H9 (cell line): ENCODE measurements at regions not wholly inside any gene's neighbourhood (a gene's known extent, or its start where the extent isn't known, plus 50 kb on each side); places are given as distances from the start of the nearest gene placed in this dataset.

Source experiments
- DNase-seq: peaks from one replicate; pipeline ENCODE4 v3.0.0-alpha.2; 2017
- H2AFZ ChIP-seq: one replicate; pipeline ENCODE4 v1.6.1; 2013; ENCODE audit warnings: mild to moderate bottlenecking, low read length, control low read depth, moderate library complexity
- H2AK5ac ChIP-seq: 2 replicates; pipeline ENCODE4 v1.6.1; 2013; ENCODE audit warnings: low read length, control low read depth, mixed read lengths; ENCODE audit not compliant: insufficient read length
- H2BK120ac ChIP-seq: one replicate; pipeline ENCODE4 v1.6.1; 2013; ENCODE audit warnings: low read depth, mild to moderate bottlenecking, low read length, control low read depth, inconsistent platforms; ENCODE audit not compliant: poor library complexity, severe bottlenecking
- H2BK12ac ChIP-seq: 2 replicates; pipeline ENCODE4 v1.6.1; 2013; ENCODE audit warnings: low read length, control low read depth, mixed read lengths, low read depth; ENCODE audit not compliant: insufficient read length
- H2BK15ac ChIP-seq: 2 replicates; pipeline ENCODE4 v1.6.1; 2013; ENCODE audit warnings: low read depth, low read length, control low read depth
- H2BK20ac ChIP-seq: one replicate; pipeline ENCODE4 v1.6.1; 2013; ENCODE audit warnings: low read depth, mild to moderate bottlenecking, low read length, control low read depth, inconsistent platforms; ENCODE audit not compliant: poor library complexity, severe bottlenecking
- H2BK5ac ChIP-seq: 2 replicates; pipeline ENCODE4 v1.6.1; 2013; ENCODE audit warnings: low read length, control low read depth, mixed read lengths; ENCODE audit not compliant: insufficient read length
- H3K14ac ChIP-seq: 2 replicates; pipeline ENCODE4 v1.6.1; 2013; ENCODE audit warnings: low read length, control low read depth; ENCODE audit not compliant: insufficient read depth
- H3K18ac ChIP-seq: 2 replicates; pipeline ENCODE4 v1.6.1; 2013; ENCODE audit warnings: low read depth, mild to moderate bottlenecking, mixed read lengths, low read length, control low read depth; ENCODE audit not compliant: insufficient read length
- H3K23ac ChIP-seq: 2 replicates; pipeline ENCODE4 v1.6.1; 2013; ENCODE audit warnings: low read length, control low read depth, mixed read lengths, low read depth; ENCODE audit not compliant: insufficient read length
- H3K23me2 ChIP-seq: 2 replicates; pipeline ENCODE4 v1.6.1; 2013; ENCODE audit warnings: low read depth, mild to moderate bottlenecking, mixed read lengths, low read length, control low read depth; ENCODE audit not compliant: insufficient read length, poor library complexity, severe bottlenecking
- H3K27ac ChIP-seq: 2 replicates; pipeline ENCODE4 v1.5.1; 2013; ENCODE audit warnings: low read length, control low read depth, mixed read lengths, low read depth; ENCODE audit not compliant: insufficient read length
- H3K27me3 ChIP-seq: 2 replicates; pipeline ENCODE4 v1.6.1; 2013; ENCODE audit warnings: low read length, control low read depth, inconsistent platforms; ENCODE audit not compliant: insufficient read depth
- H3K4ac ChIP-seq: 2 replicates; pipeline ENCODE4 v1.6.1; 2013; ENCODE audit warnings: low read depth, mild to moderate bottlenecking, control low read depth, inconsistent platforms, low read length, moderate library complexity
- H3K4me1 ChIP-seq: 2 replicates; pipeline ENCODE4 v1.6.1; 2013; ENCODE audit warnings: low read length, control low read depth, inconsistent platforms; ENCODE audit not compliant: insufficient read depth
- H3K4me2 ChIP-seq: 2 replicates; pipeline ENCODE4 v1.6.1; 2013; ENCODE audit warnings: low read length, control low read depth, mixed read lengths; ENCODE audit not compliant: insufficient read length, insufficient read depth
- H3K56ac ChIP-seq: 2 replicates; pipeline ENCODE4 v1.6.1; 2013; ENCODE audit warnings: low read depth, mild to moderate bottlenecking, mixed read lengths, low read length, control low read depth; ENCODE audit not compliant: insufficient read length
- H3K79me1 ChIP-seq: 2 replicates; pipeline ENCODE4 v1.6.1; 2013; ENCODE audit warnings: low read depth, mild to moderate bottlenecking, moderate library complexity, low read length, control low read depth, inconsistent platforms; ENCODE audit not compliant: insufficient read depth, poor library complexity, severe bottlenecking
- H3K79me2 ChIP-seq: 2 replicates; pipeline ENCODE4 v1.6.1; 2013; ENCODE audit warnings: low read length, control low read depth, inconsistent platforms; ENCODE audit not compliant: insufficient read depth
- H3K9ac ChIP-seq: 2 replicates; pipeline ENCODE4 v1.6.1; 2013; ENCODE audit warnings: low read length, control low read depth, mixed read lengths; ENCODE audit not compliant: insufficient read length; ENCODE audit errors: extremely low read depth
- H3K9me3 ChIP-seq: one replicate; pipeline ENCODE4 v1.6.1; 2013; ENCODE audit warnings: low read depth, low read length, inconsistent platforms; ENCODE audit not compliant: control insufficient read depth
- H3T11ph ChIP-seq: one replicate; pipeline ENCODE4 v1.6.1; 2013; ENCODE audit warnings: mild to moderate bottlenecking, low read length, control low read depth, inconsistent platforms
- H4K20me1 ChIP-seq: one replicate; pipeline ENCODE4 v1.6.1; 2013; ENCODE audit not compliant: control insufficient read depth, insufficient read length, insufficient read depth
- H4K5ac ChIP-seq: 2 replicates; pipeline ENCODE4 v1.6.1; 2013; ENCODE audit warnings: low read depth, mild to moderate bottlenecking, mixed read lengths, low read length, control low read depth; ENCODE audit not compliant: insufficient read length
- H4K8ac ChIP-seq: replicated peaks from 2 replicates; pipeline ENCODE4 v1.6.1; 2013; ENCODE audit warnings: low read length, control low read depth, mixed read lengths, low read depth; ENCODE audit not compliant: insufficient read length
- H4K91ac ChIP-seq: 2 replicates; pipeline ENCODE4 v1.6.1; 2013; ENCODE audit warnings: low read depth, mild to moderate bottlenecking, moderate library complexity, mixed read lengths, low read length, control low read depth; ENCODE audit not compliant: insufficient read length
- H3K27ac Mint-ChIP-seq, 3 experiments: 2 replicates in 2 of 3; 3 replicates in 1 of 3; pipeline ENCODE4 v1.8.0; 2020 to 2021; ENCODE audit warnings: mixed read lengths in 3 of 3, mild to moderate bottlenecking in 1 of 3, moderate library complexity in 1 of 3
- H3K27me3 Mint-ChIP-seq: 2 replicates; pipeline ENCODE4 v1.8.0; 2021; ENCODE audit warnings: low read depth, mild to moderate bottlenecking, moderate library complexity, mixed read lengths
- H3K36me3 Mint-ChIP-seq, 3 experiments: 2 replicates in 2 of 3; 3 replicates in 1 of 3; pipeline ENCODE4 v1.8.0; 2020 to 2021; ENCODE audit warnings: low read depth in 3 of 3, mixed read lengths in 3 of 3; ENCODE audit not compliant: insufficient read depth in 1 of 3
- H3K4me1 Mint-ChIP-seq, 2 experiments: 2 replicates each; pipeline ENCODE4 v1.8.0; 2020; ENCODE audit warnings: mixed read lengths in 2 of 2
- H3K4me3 Mint-ChIP-seq, 2 experiments: 2 replicates in 1 of 2; 3 replicates in 1 of 2; pipeline ENCODE4 v1.8.0; 2020 to 2021; ENCODE audit warnings: mild to moderate bottlenecking in 2 of 2, mixed read lengths in 2 of 2, moderate library complexity in 1 of 2
- H3K9me3 Mint-ChIP-seq, 2 experiments: 2 replicates in 1 of 2; 3 replicates in 1 of 2; pipeline ENCODE4 v1.8.0; 2020; ENCODE audit warnings: mild to moderate bottlenecking in 2 of 2, mixed read lengths in 2 of 2, moderate library complexity in 1 of 2
- TF ChIP-seq, protein P1 (sequence below): fragments of 200-600 bp; sonication (generic); conservative IDR thresholded peaks from 3 replicates; pipeline ENCODE4 v1.8.0; 2021; ENCODE audit warnings: antibody characterized with exemption, mild to moderate bottlenecking

GRCh38 chr11:23263466-23263865 is 403.2 kb upstream of the CCDC179 start:
- Histone ChIP-seq H3K27me3 (no peaks in the 10 kb centered on the region), H3K4ac (no peak overlapping the region), H3K56ac (no peak overlapping the region), H3K23ac (no peak overlapping the region), H3K79me2 (no peaks in the 10 kb centered on the region), H3K27ac (no peak overlapping the region), H2BK12ac (no peak overlapping the region), H2AK5ac (no peak overlapping the region), H3K14ac (no peak overlapping the region), H2BK20ac (no peak overlapping the region), H4K91ac (no peak overlapping the region), H3K4me1 (no peaks in the 10 kb centered on the region), H3K9me3 (no peaks in the 10 kb centered on the region), H3K79me1 (no peaks in the 10 kb centered on the region), H3K4me2 (no peak overlapping the region), H2BK15ac (no peak overlapping the region), H3K18ac (no peak overlapping the region), H2BK120ac (no peak overlapping the region), H2BK5ac (no peak overlapping the region), H2AFZ (no peak overlapping the region), H4K20me1 (no peaks in the 10 kb centered on the region), H3K9ac (no peak overlapping the region), H3T11ph (no peak overlapping the region), H3K23me2 (no peaks in the 10 kb centered on the region), H4K8ac (no peak overlapping the region), H4K5ac (no peak overlapping the region)
- H3K27me3 Mint-ChIP-seq: no peaks in the 10 kb centered on the region
- no peaks in the 10 kb centered on the region; a peak in 1 of 7 replicates for H3K36me3 Mint-ChIP-seq
- no peak overlapping the region for H3K4me3 Mint-ChIP-seq
- no peak overlapping the region for H3K27ac Mint-ChIP-seq
- H3K4me1 Mint-ChIP-seq: no peaks in the 10 kb centered on the region
- TF ChIP-seq, protein P1, sequence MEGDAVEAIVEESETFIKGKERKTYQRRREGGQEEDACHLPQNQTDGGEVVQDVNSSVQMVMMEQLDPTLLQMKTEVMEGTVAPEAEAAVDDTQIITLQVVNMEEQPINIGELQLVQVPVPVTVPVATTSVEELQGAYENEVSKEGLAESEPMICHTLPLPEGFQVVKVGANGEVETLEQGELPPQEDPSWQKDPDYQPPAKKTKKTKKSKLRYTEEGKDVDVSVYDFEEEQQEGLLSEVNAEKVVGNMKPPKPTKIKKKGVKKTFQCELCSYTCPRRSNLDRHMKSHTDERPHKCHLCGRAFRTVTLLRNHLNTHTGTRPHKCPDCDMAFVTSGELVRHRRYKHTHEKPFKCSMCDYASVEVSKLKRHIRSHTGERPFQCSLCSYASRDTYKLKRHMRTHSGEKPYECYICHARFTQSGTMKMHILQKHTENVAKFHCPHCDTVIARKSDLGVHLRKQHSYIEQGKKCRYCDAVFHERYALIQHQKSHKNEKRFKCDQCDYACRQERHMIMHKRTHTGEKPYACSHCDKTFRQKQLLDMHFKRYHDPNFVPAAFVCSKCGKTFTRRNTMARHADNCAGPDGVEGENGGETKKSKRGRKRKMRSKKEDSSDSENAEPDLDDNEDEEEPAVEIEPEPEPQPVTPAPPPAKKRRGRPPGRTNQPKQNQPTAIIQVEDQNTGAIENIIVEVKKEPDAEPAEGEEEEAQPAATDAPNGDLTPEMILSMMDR: no peak
- H3K9me3 Mint-ChIP-seq: peaks cover 0 to 2% of the 10 kb centered on the region in 2 experiments; a peak in 2 of 5 replicates
- no peak for DNase-seq
